ENCODE measurements at regions not wholly inside any gene's neighbourhood (a gene's known extent, or its start where the extent isn't known, plus 50 kb on each side); places are given as distances from the start of the nearest gene placed in this dataset.

GRCh38 chr6:92589996-92590395 lies 829.4 kb downstream of the EPHA7 start:
- TF ChIP-seq POLR2A (IDR thresholded peaks at IDR 0.05; ENCODE audit: low read length), result no peak
- no peak for TF ChIP-seq CTCF (IDR thresholded peaks at IDR 0.05)
- no peak for TF ChIP-seq MAX (IDR thresholded peaks at IDR 0.05)
- TF ChIP-seq JUNB (IDR thresholded peaks at IDR 0.05), result no peak
- TF ChIP-seq ZC3H11A (IDR thresholded peaks at IDR 0.05), result no peak
- no peak for TF ChIP-seq PBX3 (IDR thresholded peaks at IDR 0.05)
- TF ChIP-seq MYC (IDR thresholded peaks at IDR 0.05; ENCODE audit: borderline replicate concordance, low read length), result no peak
- no peak for TF ChIP-seq CEBPB (IDR thresholded peaks at IDR 0.05)
